GM19463 (cell line): ENCODE measurements at regions not wholly inside any gene's neighbourhood (a gene's known extent, or its start where the extent isn't known, plus 50 kb on each side); places are given as distances from the start of the nearest gene placed in this dataset.
"Not testable (repeated sequence)": the region's sequence is repeated elsewhere in the genome, so short reads cannot be mapped to it uniquely, and the experiment has no call there.

Experiments
- ATAC-seq: cut with Tn5 transposase; IDR thresholded peaks from one replicate; pipeline ENCODE4 v1.9.1; 2021; ENCODE audit warnings: mild to moderate bottlenecking, moderate library complexity; ENCODE audit not compliant: unreplicated experiment

GRCh38 chr10:21366108-21366507, 159.4 kb downstream of the SKIDA1 start:
- ATAC-seq: not testable (repeated sequence)

GRCh38 chr10:21364196-21365114, 161.0 kb downstream of the SKIDA1 start:
- no peak for ATAC-seq

- ATAC-seq: no peak
These were observed 161.8 kb downstream of the SKIDA1 start for GRCh38 chr10:21363731-21364104.

GRCh38 chr10:21363092-21363730, 162.3 kb downstream of the SKIDA1 start:
- ATAC-seq: no peak

GRCh38 chr10:21359202-21359601, 166.3 kb downstream of the SKIDA1 start:
- no peak for ATAC-seq

- no peak for ATAC-seq
These were observed 169.9 kb downstream of the SKIDA1 start for GRCh38 chr10:21355591-21356011.

- peak; percentile 84 for ATAC-seq
These were observed 172.6 kb downstream of the SKIDA1 start for GRCh38 chr10:21352886-21353285.

- ATAC-seq: not testable (repeated sequence)
These were observed 173.9 kb downstream of the SKIDA1 start for GRCh38 chr10:21351594-21351993.

- no peak for ATAC-seq
These were observed 175.6 kb downstream of the SKIDA1 start for GRCh38 chr10:21349912-21350286.

- no peak for ATAC-seq
These were observed 177.7 kb downstream of the SKIDA1 start for GRCh38 chr10:21347785-21348170.

- ATAC-seq: no peak
These were observed 178.3 kb downstream of the SKIDA1 start for GRCh38 chr10:21347043-21347784.

- ATAC-seq: peak; percentile 46
These were observed 182.4 kb downstream of the SKIDA1 start for GRCh38 chr10:21343087-21343486.

- ATAC-seq: not testable (repeated sequence)
These were observed 183.0 kb downstream of the SKIDA1 start for GRCh38 chr10:21342499-21342898.

GRCh38 chr10:21340331-21340730, 185.2 kb downstream of the SKIDA1 start:
- no peak for ATAC-seq

GRCh38 chr10:21337171-21337792, 188.2 kb downstream of the SKIDA1 start:
- ATAC-seq: no peak

GRCh38 chr10:21336476-21337170, 188.9 kb downstream of the SKIDA1 start:
- ATAC-seq: no peak

- ATAC-seq: no peak
These were observed 190.4 kb downstream of the SKIDA1 start for GRCh38 chr10:21334891-21335696.

GRCh38 chr10:21330628-21331020, 194.9 kb downstream of the SKIDA1 start:
- ATAC-seq: no peak

- ATAC-seq: no peak
These were observed 195.4 kb downstream of the SKIDA1 start for GRCh38 chr10:21329995-21330627.
